Bronchial epithelial cell (primary cell): ENCODE measurements at regions not wholly inside any gene's neighbourhood (a gene's known extent, or its start where the extent isn't known, plus 50 kb on each side); places are given as distances from the start of the nearest gene placed in this dataset.
"Not testable (repeated sequence)": the region's sequence is repeated elsewhere in the genome, so short reads cannot be mapped to it uniquely, and the experiment has no call there.

Source experiments
- DNase-seq: peaks from one replicate; pipeline ENCODE4 v3.0.0-alpha.2; 2010; ENCODE audit warnings: low read depth
- FAIRE-seq: peaks from 2 replicates; lab custom pipeline; 2011; peaks lifted over from hg19 to GRCh38; lab: Jason Lieb, UNC
- H3K27me3 ChIP-seq: 2 replicates; pipeline ENCODE4 v1.5.1; 2011; ENCODE audit warnings: low read length; ENCODE audit not compliant: control insufficient read depth, insufficient read depth
- H3K36me3 ChIP-seq: 2 replicates; pipeline ENCODE4 v1.5.1; 2011; ENCODE audit warnings: low read length; ENCODE audit not compliant: control insufficient read depth, insufficient read depth
- H3K4me3 ChIP-seq: 2 replicates; pipeline ENCODE4 v1.5.1; 2011; ENCODE audit warnings: mild to moderate bottlenecking, low read depth, low read length, control low read depth
- CTCF ChIP-seq: IDR thresholded peaks from 2 replicates; pipeline ENCODE4 v1.5.1; 2011; ENCODE audit warnings: mild to moderate bottlenecking, moderate library complexity, low read length, control low read depth, inconsistent platforms; ENCODE audit not compliant: insufficient read depth, severe bottlenecking

- H3K27me3 ChIP-seq: no peaks in the 10 kb centered on the region
- no peak for FAIRE-seq
- TF ChIP-seq CTCF: no peak
- H3K4me3 ChIP-seq: no peak overlapping the region
- H3K36me3 ChIP-seq: no peaks in the 10 kb centered on the region
- no peak for DNase-seq
These were observed 107.2 kb upstream of the DDHD1 start for GRCh38 chr14:53260286-53260685.

- Histone ChIP-seq H3K36me3 (no peaks in the 10 kb centered on the region), H3K4me3 (no peak overlapping the region), H3K27me3 (no peaks in the 10 kb centered on the region)
- DNase-seq (no peak), FAIRE-seq (no peak)
- TF ChIP-seq CTCF: no peak
These were observed 99.0 kb upstream of the DDHD1 start for GRCh38 chr14:53252141-53252540.

- peak; percentile 25 for DNase-seq
- Histone ChIP-seq H3K36me3 (no peaks in the 10 kb centered on the region), H3K4me3 (no peak overlapping the region), H3K27me3 (no peaks in the 10 kb centered on the region)
- FAIRE-seq: no peak
- no peak for TF ChIP-seq CTCF
These were observed 95.9 kb upstream of the DDHD1 start for GRCh38 chr14:53249059-53249458.

GRCh38 chr14:53247596-53248370 is 94.7 kb upstream of the DDHD1 start:
- FAIRE-seq (peak; percentile 28), DNase-seq (no peak)
- Histone ChIP-seq H3K4me3 (no peak overlapping the region), H3K27me3 (no peaks in the 10 kb centered on the region), H3K36me3 (no peaks in the 10 kb centered on the region)
- TF ChIP-seq CTCF: no peak

- H3K4me3 ChIP-seq, FAIRE-seq, H3K27me3 ChIP-seq, H3K36me3 ChIP-seq, DNase-seq: not testable (repeated sequence)
These were observed 89.8 kb upstream of the DDHD1 start for GRCh38 chr14:53242898-53243297.

DNA sequence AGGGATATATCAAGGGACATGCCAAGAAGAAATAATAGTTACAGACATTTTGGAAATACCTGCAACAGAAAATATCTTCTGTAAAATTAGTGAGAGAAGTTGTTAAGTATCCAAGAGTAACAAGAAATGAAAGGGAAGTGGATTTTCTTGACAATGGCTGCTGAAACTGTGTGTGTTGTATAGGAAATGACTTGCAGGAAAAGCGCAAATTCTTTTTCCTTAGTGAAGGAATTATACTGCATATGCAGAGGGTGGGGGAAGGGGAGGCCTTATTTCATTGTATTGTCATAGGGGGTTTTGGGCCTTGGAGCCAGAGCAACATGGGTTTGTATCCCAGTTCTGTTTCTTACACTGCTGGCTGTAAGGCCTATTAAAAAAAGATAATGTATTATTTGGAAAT is 84.4 kb upstream of the DDHD1 start:
- no peak for FAIRE-seq

More for the DNA sequence above, 84.4 kb upstream of the DDHD1 start:
- Histone ChIP-seq H3K27me3 (no peaks in the 10 kb centered on the region), H3K36me3 (no peaks in the 10 kb centered on the region), H3K4me3 (no peak overlapping the region)
- no peak for DNase-seq
- TF ChIP-seq CTCF: no peak
